HCT116 (cell line): ENCODE measurements at regions not wholly inside any gene's neighbourhood (a gene's known extent, or its start where the extent isn't known, plus 50 kb on each side); places are given as distances from the start of the nearest gene placed in this dataset.
A peak's percentile ranks its signal among the peaks of the same experiment; 100 is the strongest.
"Not testable (repeated sequence)": the region's sequence is repeated elsewhere in the genome, so short reads cannot be mapped to it uniquely, and the experiment has no call there.

Experiments
- ATAC-seq: fragments of 200-7000 bp; cut with Tn5 transposase; 2 replicates; pipeline ENCODE4 v1.9.1; 2020; ENCODE audit warnings: mild to moderate bottlenecking, moderate library complexity
- BruUV-seq: library from RNA; stranded (reverse); fragments of 400-500 nt; replicated peaks from 2 replicates; lab custom pipeline; 2021; lab: Mats Ljungman, UMichigan
- CTCF ChIA-PET: fragments of 300-600 bp; sonication (Branson Sonifier 250); formaldehyde crosslinking; loops from one replicate; lab custom pipeline; 2021; ENCODE audit warnings: antibody characterized with exemption; lab: Charles Lee
- POLR2A ChIA-PET: fragments of 300-600, 350-600 bp; sonication (Branson Sonifier 250); formaldehyde crosslinking; loops from one replicate; lab custom pipeline; 2021; ENCODE audit warnings: antibody characterized with exemption; lab: Charles Lee
- RAD21 ChIA-PET, 2 experiments: fragments of 300-600 bp; sonication (Branson Sonifier 250); formaldehyde crosslinking; loops; one replicate each; lab custom pipeline; 2023; ENCODE audit warnings: low total read pairs in 2 of 2; ENCODE audit not compliant: uncharacterized antibody in 2 of 2, unreplicated experiment in 2 of 2, low non-redundant PET in 1 of 2; lab: Charles Lee
- DNase-seq: peaks from one replicate; pipeline ENCODE4 v3.0.0-alpha.2; 2010; ENCODE audit warnings: low read depth, low spot score
- H2AFZ ChIP-seq: fragments of 200-600 bp; shearing (Covaris generic), sonication (generic); 2 replicates; pipeline ENCODE4 v1.6.1; 2017; ENCODE audit warnings: low read depth, mixed run types, mixed read lengths, antibody characterized with exemption, low read length; ENCODE audit not compliant: poor library complexity, severe bottlenecking
- H3K27ac ChIP-seq: 2 replicates; pipeline ENCODE4 v1.5.1; 2012; ENCODE audit warnings: low read depth, low read length
- H3K27me3 ChIP-seq: fragments of 200-600 bp; sonication (generic); 2 replicates; pipeline ENCODE4 v1.6.1; 2016; ENCODE audit warnings: mixed run types, low read length, mixed read lengths; ENCODE audit not compliant: insufficient read depth
- H3K36me3 ChIP-seq, 2 experiments: fragments of 200-500 bp in 1 of 2; fragments of 200-600 bp in 1 of 2; sonication (Bioruptor generic) in 1 of 2; sonication (generic) in 1 of 2; 2 replicates each; pipeline versions ENCODE4 v1.5.1 to v1.6.1; 2014 to 2016; ENCODE audit warnings: low read length in 2 of 2, inconsistent platforms in 1 of 2, mixed read lengths in 1 of 2, mixed run types in 1 of 2; ENCODE audit not compliant: insufficient read depth in 2 of 2, control insufficient read depth in 1 of 2
- H3K4me1 ChIP-seq, 2 experiments: fragments of 200-600 bp in 1 of 2; sonication (generic) in 1 of 2; 2 replicates each; pipeline versions ENCODE4 v1.5.1 to v1.6.1; 2012 to 2017; ENCODE audit warnings: low read length in 2 of 2, inconsistent platforms in 1 of 2, mild to moderate bottlenecking in 1 of 2, mixed read lengths in 1 of 2, mixed run types in 1 of 2, moderate library complexity in 1 of 2; ENCODE audit not compliant: insufficient read depth in 2 of 2, control insufficient read depth in 1 of 2
- H3K4me2 ChIP-seq: fragments of 200-600 bp; sonication (generic); 2 replicates; pipeline ENCODE4 v1.6.1; 2017; ENCODE audit warnings: mixed run types, low read length, mixed read lengths
- H3K4me3 ChIP-seq, 2 experiments: fragments of 200-600 bp in 1 of 2; sonication (generic) in 1 of 2; replicated peaks in 1 of 2; 2 replicates each; pipeline ENCODE4 v1.5.1; 2011 to 2016; ENCODE audit warnings: low read length in 2 of 2, control low read depth in 1 of 2, low read depth in 1 of 2, mild to moderate bottlenecking in 1 of 2, mixed read lengths in 1 of 2, mixed run types in 1 of 2
- H3K79me2 ChIP-seq: fragments of 200-600 bp; sonication (generic); 2 replicates; pipeline ENCODE4 v1.6.1; 2017; ENCODE audit warnings: mild to moderate bottlenecking, mixed run types, low read length, moderate library complexity, mixed read lengths; ENCODE audit not compliant: insufficient read depth
- H3K9ac ChIP-seq: fragments of 200-600 bp; sonication (generic); 2 replicates; pipeline ENCODE4 v1.6.1; 2016; ENCODE audit warnings: low read length, mixed read lengths
- H3K9me2 ChIP-seq: fragments of 200-600 bp; sonication (generic), shearing (Covaris generic); 2 replicates; pipeline ENCODE4 v1.6.1; 2017; ENCODE audit warnings: mixed run types, mild to moderate bottlenecking, moderate library complexity; ENCODE audit not compliant: insufficient read depth
- H3K9me3 ChIP-seq, 2 experiments: fragments of 200-500 bp in 1 of 2; fragments of 200-600 bp in 1 of 2; sonication (Bioruptor generic) in 1 of 2; sonication (generic) in 1 of 2; 2 replicates each; pipeline ENCODE4 v1.6.1; 2014 to 2017; ENCODE audit warnings: low read length in 2 of 2, mixed read lengths in 2 of 2, inconsistent platforms in 1 of 2, low read depth in 1 of 2, mild to moderate bottlenecking in 1 of 2, mixed run types in 1 of 2, moderate library complexity in 1 of 2; ENCODE audit not compliant: control insufficient read depth in 1 of 2, insufficient read depth in 1 of 2
- H4K20me1 ChIP-seq: fragments of 200-600 bp; sonication (generic), shearing (Covaris generic); 2 replicates; pipeline ENCODE4 v1.6.1; 2017; ENCODE audit warnings: mixed run types, mild to moderate bottlenecking, moderate library complexity; ENCODE audit not compliant: insufficient read depth
- intact Hi-C: fragments of 100-400 bp; cut with micrococcal nuclease; formaldehyde crosslinking; loops from 2 replicates; pipeline ENCODE4 v1.10.0; 2022

DNA sequence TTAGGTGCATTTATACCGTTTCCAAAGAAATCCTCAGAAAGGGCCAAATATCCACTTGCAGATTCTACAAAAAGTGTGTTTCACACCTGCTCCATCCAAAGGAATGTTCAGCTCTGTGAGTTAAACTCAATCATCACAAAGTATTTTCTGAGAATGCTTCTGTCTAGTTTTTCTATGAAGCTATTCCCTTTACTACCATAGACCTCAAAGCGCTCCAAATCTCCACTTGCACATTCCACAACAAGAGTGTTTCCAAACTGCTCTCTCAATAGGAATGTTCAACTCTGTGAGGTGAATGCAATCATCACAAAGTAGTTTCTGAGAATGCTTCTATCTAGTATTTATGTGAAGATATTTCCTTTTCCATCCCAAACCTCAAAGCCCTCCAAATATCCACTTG lies 412.7 kb upstream of the WSB1 start:
- H3K4me1 ChIP-seq, H2AFZ ChIP-seq, CTCF ChIA-PET, H3K9me2 ChIP-seq, POLR2A ChIA-PET, H4K20me1 ChIP-seq, H3K9ac ChIP-seq, H3K36me3 ChIP-seq, H3K79me2 ChIP-seq, H3K4me3 ChIP-seq, H3K4me2 ChIP-seq, DNase-seq, RAD21 ChIA-PET, BruUV-seq, H3K27me3 ChIP-seq, intact Hi-C loops, H3K27ac ChIP-seq: not testable (repeated sequence)
- peaks cover 28 to 37% of the 10 kb centered on the region in 2 experiments; a peak in 2 of 4 replicates for H3K9me3 ChIP-seq
- 0 out of 2 replicates have a peak, but pooled peaks have one; percentile 12 for ATAC-seq

DNA sequence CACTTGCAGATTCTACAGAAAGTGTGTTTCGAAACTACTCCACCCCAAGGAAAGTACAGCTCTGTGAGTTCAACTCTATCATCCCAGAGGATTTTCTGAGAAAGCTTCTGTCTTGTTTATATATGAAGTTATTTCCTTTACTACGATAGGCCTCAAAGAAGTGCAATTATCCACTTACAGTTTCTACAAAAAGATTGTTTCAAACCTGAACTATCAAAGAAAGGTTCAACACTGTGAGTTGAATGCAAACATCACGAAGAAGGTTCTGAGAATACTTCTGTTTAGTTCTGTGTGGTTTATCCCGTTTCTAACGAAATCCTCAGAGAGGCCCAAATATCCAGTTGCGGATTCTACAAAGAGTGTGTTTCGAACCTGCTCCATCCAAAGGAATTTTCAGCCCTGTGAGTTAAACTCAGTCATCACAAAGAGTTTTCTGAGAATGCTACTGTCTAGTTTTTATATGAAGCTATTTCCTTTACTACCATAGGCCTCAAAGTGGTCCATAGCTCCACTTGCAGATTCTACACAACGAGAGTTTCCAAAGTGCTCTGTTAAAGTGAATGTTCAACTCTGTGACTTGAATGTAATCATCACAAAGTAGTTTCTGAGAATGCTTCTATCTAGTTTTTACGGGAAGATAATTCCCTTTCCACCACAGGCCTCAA lies 411.7 kb upstream of the WSB1 start:
- H3K9ac ChIP-seq, H3K4me3 ChIP-seq, H3K27me3 ChIP-seq, H4K20me1 ChIP-seq, POLR2A ChIA-PET, H3K4me2 ChIP-seq, CTCF ChIA-PET, BruUV-seq, DNase-seq, H3K4me1 ChIP-seq, H2AFZ ChIP-seq, H3K27ac ChIP-seq, H3K9me2 ChIP-seq, RAD21 ChIA-PET, intact Hi-C loops, H3K36me3 ChIP-seq, H3K79me2 ChIP-seq: not testable (repeated sequence)
- ATAC-seq, result peak; percentile 68
- peaks cover 21 to 28% of the 10 kb centered on the region in 2 experiments; a peak in 2 of 4 replicates for H3K9me3 ChIP-seq

DNA sequence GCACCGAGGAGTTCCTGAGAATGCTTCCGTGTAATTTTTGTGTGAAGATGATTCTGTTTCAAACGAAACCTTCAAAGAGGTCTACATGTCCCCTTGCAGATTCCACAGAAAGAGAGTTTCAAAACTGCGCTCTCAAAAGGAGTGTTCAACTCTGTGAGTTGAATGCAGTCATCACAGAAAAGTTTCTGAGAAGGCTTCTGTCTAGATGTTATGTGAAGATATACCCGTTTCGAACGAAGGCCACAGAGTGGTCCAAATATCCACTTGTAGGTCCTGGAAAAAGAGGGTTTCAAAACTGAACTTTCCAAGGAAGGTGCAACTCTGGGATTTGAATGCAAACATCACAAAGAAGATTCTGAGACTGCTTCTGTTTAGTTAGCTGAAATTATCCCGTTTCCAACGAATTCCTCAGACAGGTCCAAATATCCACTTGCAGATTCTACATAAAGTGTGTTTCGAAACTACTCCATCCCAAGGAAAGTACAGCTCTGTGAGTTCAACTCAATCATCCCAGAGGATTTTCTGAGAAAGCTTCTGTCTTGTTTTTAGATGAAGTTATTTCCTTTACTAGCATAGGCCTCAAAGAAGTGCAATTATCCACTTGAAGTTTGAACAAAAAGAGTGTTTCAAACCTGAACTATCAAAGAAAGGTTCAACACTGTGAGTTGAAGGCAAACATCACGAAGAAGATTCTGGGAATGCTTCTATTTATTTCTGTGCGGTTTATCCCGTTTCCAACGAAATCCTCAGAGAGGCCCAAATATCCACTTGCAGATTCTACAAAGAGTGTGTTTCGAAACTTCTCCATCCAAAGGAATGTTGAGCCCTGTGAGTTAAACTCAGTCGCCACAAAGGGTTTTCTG lies 409.8 kb upstream of the WSB1 start:
- intact Hi-C loops, H3K27ac ChIP-seq, CTCF ChIA-PET, DNase-seq, H3K79me2 ChIP-seq, H3K9me2 ChIP-seq, RAD21 ChIA-PET, H3K27me3 ChIP-seq, H4K20me1 ChIP-seq, H3K36me3 ChIP-seq, H3K9ac ChIP-seq, H3K4me2 ChIP-seq, H2AFZ ChIP-seq, H3K4me1 ChIP-seq, BruUV-seq, H3K9me3 ChIP-seq, POLR2A ChIA-PET, H3K4me3 ChIP-seq: not testable (repeated sequence)
- ATAC-seq, result peak; percentile 37

DNA sequence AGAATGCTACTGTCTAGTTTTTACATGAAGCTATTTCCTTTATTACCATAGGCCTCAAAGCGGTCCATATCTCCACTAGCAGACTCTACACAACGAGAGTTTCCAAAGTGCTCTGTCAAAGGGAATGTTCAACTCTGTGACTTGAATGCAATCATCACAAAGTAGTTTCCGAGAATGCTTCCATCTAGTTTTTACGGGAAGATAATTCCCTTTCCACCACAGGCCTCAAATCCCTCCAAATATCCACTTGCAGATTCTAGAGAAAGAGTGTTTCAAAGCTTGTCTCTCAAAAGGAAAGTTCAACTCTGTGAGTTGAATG lies 409.2 kb upstream of the WSB1 start:
- H3K4me3 ChIP-seq, H3K9me2 ChIP-seq, H3K4me2 ChIP-seq, H3K79me2 ChIP-seq, H4K20me1 ChIP-seq, H3K27me3 ChIP-seq, RAD21 ChIA-PET, H3K9ac ChIP-seq, intact Hi-C loops, POLR2A ChIA-PET, CTCF ChIA-PET, H3K36me3 ChIP-seq, BruUV-seq, H3K27ac ChIP-seq, H3K4me1 ChIP-seq, H3K9me3 ChIP-seq, H2AFZ ChIP-seq, DNase-seq: not testable (repeated sequence)
- peak; percentile 38 for ATAC-seq
